ENCODE measurements at regions not wholly inside any gene's neighbourhood (a gene's known extent, or its start where the extent isn't known, plus 50 kb on each side); places are given as distances from the start of the nearest gene placed in this dataset.

- no peak overlapping the region for H3K4me3 Mint-ChIP-seq
- H3K27ac Mint-ChIP-seq: no peak overlapping the region
- DNase-seq (no peak), ATAC-seq (no peak)
- ChIA-PET CTCF (interaction anchor here (0.7 kb wide), 1 partner anchor 43 kb away, joined by 4 read pairs; no protein-coding TSS in a partner anchor), POLR2A (no interaction called here)
- intact Hi-C loops (cut with DNase I, micrococcal nuclease): no loop called here
- peaks cover 11% of the 10 kb centered on the region for H3K27me3 Mint-ChIP-seq
- H3K4me1 Mint-ChIP-seq: no peaks in the 10 kb centered on the region
- no peaks in the 10 kb centered on the region for H3K9me3 Mint-ChIP-seq (ENCODE audit: low read depth)
- no peaks in the 10 kb centered on the region for H3K36me3 Mint-ChIP-seq (ENCODE audit: low read depth)
Observed at GRCh38 chr6:1502041-1502440, 107.7 kb upstream of the FOXC1 start.

DNA sequence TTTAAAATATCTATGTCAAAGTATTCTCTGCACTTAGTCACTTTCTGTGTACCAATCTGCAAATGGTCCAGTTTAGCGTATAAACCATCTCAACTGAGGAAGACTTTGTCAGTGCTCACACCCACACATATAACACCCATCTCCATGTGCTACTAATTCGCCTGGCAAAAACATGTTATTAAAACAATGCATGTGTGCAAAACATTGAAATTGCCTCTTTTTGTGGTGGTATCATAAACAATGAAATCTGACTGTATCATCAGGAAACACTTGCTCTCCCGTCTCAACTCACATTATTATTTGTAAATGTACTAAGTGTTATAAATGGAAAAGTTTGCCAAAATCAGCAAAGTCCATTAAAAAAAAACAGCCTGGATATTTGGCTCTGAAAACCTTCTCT, 105.9 kb upstream of the FOXC1 start:
- Mint-ChIP-seq H3K36me3 (ENCODE audit: low read depth) (no peaks in the 10 kb centered on the region), H3K4me3 (no peak overlapping the region), H3K9me3 (ENCODE audit: low read depth) (no peaks in the 10 kb centered on the region), H3K27ac (no peak overlapping the region), H3K27me3 (peaks cover 15% of the 10 kb centered on the region), H3K4me1 (no peaks in the 10 kb centered on the region)
- CTCF ChIA-PET: no interaction called here
- ATAC-seq (no peak), DNase-seq (no peak)
- intact Hi-C loops (cut with DNase I, micrococcal nuclease): no loop called here
- POLR2A ChIA-PET: no interaction called here

DNA sequence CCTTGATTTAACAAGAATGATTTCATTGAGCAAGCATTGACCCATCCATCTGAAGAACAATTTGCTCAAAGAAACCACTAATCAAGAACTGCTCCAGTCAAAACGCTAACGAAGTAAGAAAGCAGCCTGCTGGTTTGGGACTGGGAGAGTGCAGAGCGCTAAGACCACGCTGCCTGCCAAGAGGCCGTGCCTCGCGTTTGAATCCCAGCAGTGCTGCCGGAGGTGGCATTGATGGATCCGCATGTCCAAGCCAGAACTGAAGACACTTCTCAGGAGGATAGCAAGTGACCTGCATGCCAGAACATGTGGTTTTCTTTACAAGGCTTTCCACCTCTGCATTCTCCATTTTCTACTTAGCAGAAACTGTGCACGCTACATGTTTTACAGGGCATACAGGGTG, 105.2 kb upstream of the FOXC1 start:
- H3K27me3 Mint-ChIP-seq: peaks cover 19% of the 10 kb centered on the region
- no peak overlapping the region for H3K27ac Mint-ChIP-seq
- no peak for DNase-seq
- H3K4me1 Mint-ChIP-seq: no peaks in the 10 kb centered on the region
- intact Hi-C loops (cut with DNase I, micrococcal nuclease): no loop called here
- no peaks in the 10 kb centered on the region for H3K36me3 Mint-ChIP-seq (ENCODE audit: low read depth)
- ChIA-PET POLR2A (no interaction called here), CTCF (no interaction called here)
- H3K4me3 Mint-ChIP-seq: no peak overlapping the region
- peaks cover 4% of the 10 kb centered on the region for H3K9me3 Mint-ChIP-seq (ENCODE audit: low read depth)
- ATAC-seq: no peak

DNA sequence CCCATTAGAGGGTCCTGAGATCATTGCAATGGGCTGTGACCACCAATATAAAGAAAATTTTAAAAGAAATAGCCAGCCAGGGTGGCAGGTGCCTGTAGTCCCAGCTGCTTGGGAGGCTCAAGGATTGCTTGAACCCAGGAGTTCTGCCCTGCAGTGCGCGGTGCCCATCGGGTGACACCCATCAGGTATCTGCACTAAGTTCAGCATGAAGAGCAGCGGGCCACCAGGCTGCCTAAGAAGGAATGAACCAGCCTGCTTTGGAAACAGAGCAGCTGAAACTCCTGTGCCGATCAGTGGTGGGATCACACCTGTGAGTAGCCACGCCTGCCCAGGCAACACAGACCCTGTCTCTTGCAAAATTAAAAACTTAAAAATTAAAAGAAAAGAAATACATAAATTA, 102.5 kb upstream of the FOXC1 start:
- Mint-ChIP-seq H3K36me3 (ENCODE audit: low read depth) (no peaks in the 10 kb centered on the region), H3K4me1 (no peaks in the 10 kb centered on the region), H3K9me3 (ENCODE audit: low read depth) (peaks cover 4% of the 10 kb centered on the region), H3K27ac (no peak overlapping the region), H3K4me3 (no peak overlapping the region), H3K27me3 (peaks cover 11% of the 10 kb centered on the region)
- ChIA-PET CTCF (interaction anchor here (0.6 kb wide), 1 partner anchor 1127 kb away, joined by 4 read pairs; no protein-coding TSS in a partner anchor), POLR2A (no interaction called here)
- ATAC-seq (no peak), DNase-seq (no peak)
- intact Hi-C loops (cut with DNase I, micrococcal nuclease): no loop called here

GRCh38 chr6:1509241-1509640, 100.5 kb upstream of the FOXC1 start:
- Mint-ChIP-seq H3K4me3 (no peak overlapping the region), H3K4me1 (no peaks in the 10 kb centered on the region), H3K9me3 (ENCODE audit: low read depth) (peaks cover 4% of the 10 kb centered on the region), H3K27ac (no peak overlapping the region), H3K27me3 (peaks cover 11% of the 10 kb centered on the region), H3K36me3 (ENCODE audit: low read depth) (no peaks in the 10 kb centered on the region)
- intact Hi-C loops (cut with DNase I, micrococcal nuclease): no loop called here
- POLR2A ChIA-PET: no interaction called here
- ATAC-seq (no peak), DNase-seq (no peak)
- CTCF ChIA-PET: interaction anchor here (0.6 kb wide), 1 partner anchor 136 kb away, joined by 3 read pairs; no protein-coding TSS in a partner anchor

GRCh38 chr6:1510239-1510638, 99.5 kb upstream of the FOXC1 start:
- ChIA-PET CTCF (interaction anchor here (0.6 to 0.7 kb wide), 2 partner anchors 469 to 945 kb away, joined by 3 to 4 read pairs; no protein-coding TSS in a partner anchor), POLR2A (no interaction called here)
- peaks cover 11% of the 10 kb centered on the region for H3K27me3 Mint-ChIP-seq
- H3K4me1 Mint-ChIP-seq: no peaks in the 10 kb centered on the region
- H3K36me3 Mint-ChIP-seq (ENCODE audit: low read depth): no peaks in the 10 kb centered on the region
- no peak overlapping the region for H3K27ac Mint-ChIP-seq
- intact Hi-C loops (cut with DNase I, micrococcal nuclease): no loop called here
- no peak overlapping the region for H3K4me3 Mint-ChIP-seq
- DNase-seq (no peak), ATAC-seq (no peak)
- peaks cover 4% of the 10 kb centered on the region for H3K9me3 Mint-ChIP-seq (ENCODE audit: low read depth)

- Mint-ChIP-seq H3K36me3 (ENCODE audit: low read depth) (no peaks in the 10 kb centered on the region), H3K9me3 (ENCODE audit: low read depth) (peaks cover 4% of the 10 kb centered on the region), H3K27ac (no peak overlapping the region), H3K4me3 (no peak overlapping the region), H3K4me1 (no peaks in the 10 kb centered on the region), H3K27me3 (peaks cover 6% of the 10 kb centered on the region)
- intact Hi-C loops (cut with DNase I, micrococcal nuclease): no loop called here
- ChIA-PET POLR2A (no interaction called here), CTCF (interaction anchor here (2.9 kb wide), 1 partner anchor 11 kb away, joined by 11 read pairs; no protein-coding TSS in a partner anchor)
- DNase-seq: no peak
- no peak for ATAC-seq
Observed at GRCh38 chr6:1513215-1513780, 96.4 kb upstream of the FOXC1 start.

- POLR2A ChIA-PET: no interaction called here
Observed at GRCh38 chr6:1514078-1514477, 95.6 kb upstream of the FOXC1 start.

DNA sequence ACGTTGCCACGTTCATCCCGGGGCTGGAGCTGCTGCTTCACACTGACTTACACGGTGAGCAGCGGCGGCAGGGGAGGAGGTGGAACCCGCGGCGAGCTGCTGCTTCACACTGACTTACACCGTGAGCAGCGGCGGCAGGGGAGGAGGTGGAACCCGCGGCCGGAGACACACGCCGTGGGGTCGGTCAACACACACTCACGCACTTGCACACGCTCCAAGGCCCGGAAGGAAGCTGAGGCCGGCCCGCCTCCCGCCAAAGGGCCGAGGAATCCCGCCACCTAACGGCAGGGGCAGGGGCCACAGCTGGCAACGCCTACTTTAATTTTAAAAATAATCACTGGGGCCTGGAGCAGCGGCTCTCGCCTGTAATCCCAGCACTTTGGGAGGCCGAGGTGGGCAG, 94.4 kb upstream of the FOXC1 start:
- no peaks in the 10 kb centered on the region for H3K9me3 Mint-ChIP-seq (ENCODE audit: low read depth)
- CTCF ChIA-PET: no interaction called here
- no peaks in the 10 kb centered on the region for H3K4me1 Mint-ChIP-seq
- no peaks in the 10 kb centered on the region for H3K27me3 Mint-ChIP-seq
- no peaks in the 10 kb centered on the region for H3K36me3 Mint-ChIP-seq (ENCODE audit: low read depth)
- intact Hi-C loops (cut with DNase I, micrococcal nuclease): no loop called here
- no peak for DNase-seq
- H3K27ac Mint-ChIP-seq: no peak overlapping the region
- H3K4me3 Mint-ChIP-seq: no peak overlapping the region
- POLR2A ChIA-PET: no interaction called here
- no peak for ATAC-seq

More at GRCh38 chr6:1514078-1514477, 95.6 kb upstream of the FOXC1 start:
- Mint-ChIP-seq H3K27me3 (peaks cover 3% of the 10 kb centered on the region), H3K36me3 (ENCODE audit: low read depth) (no peaks in the 10 kb centered on the region), H3K27ac (no peak overlapping the region), H3K9me3 (ENCODE audit: low read depth) (peaks cover 4% of the 10 kb centered on the region), H3K4me1 (no peaks in the 10 kb centered on the region), H3K4me3 (no peak overlapping the region)
- ATAC-seq: no peak
- CTCF ChIA-PET: interaction anchor here (2.9 kb wide), 1 partner anchor 10 kb away, joined by 11 read pairs; no protein-coding TSS in a partner anchor
- intact Hi-C loops (cut with DNase I, micrococcal nuclease): no loop called here
- no peak for DNase-seq

DNA sequence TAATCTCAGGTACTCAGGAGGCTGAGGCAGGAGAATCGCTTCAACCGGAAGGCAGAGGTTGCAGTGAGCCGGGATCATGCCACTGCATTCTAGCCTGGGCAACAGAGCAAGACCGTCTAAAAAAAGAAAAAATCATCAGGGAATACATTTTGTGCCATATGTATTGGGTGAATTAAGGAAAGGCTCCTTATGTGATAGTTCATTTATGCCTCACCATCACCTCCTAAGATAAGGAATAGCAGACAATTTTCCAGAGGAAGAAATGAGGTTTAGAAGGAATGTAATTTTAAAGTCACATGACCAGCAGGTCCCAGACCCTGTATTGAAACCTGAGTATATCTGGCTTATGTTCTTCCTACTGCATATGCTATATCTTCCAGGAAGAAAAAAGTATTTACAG, 93.9 kb upstream of the FOXC1 start:
- DNase-seq (no peak), ATAC-seq (no peak)
- H3K4me1 Mint-ChIP-seq: no peaks in the 10 kb centered on the region
- intact Hi-C loops (cut with DNase I, micrococcal nuclease): no loop called here
- no peak overlapping the region for H3K27ac Mint-ChIP-seq
- H3K27me3 Mint-ChIP-seq: no peaks in the 10 kb centered on the region
- no peaks in the 10 kb centered on the region for H3K9me3 Mint-ChIP-seq (ENCODE audit: low read depth)
- POLR2A ChIA-PET: no interaction called here
- CTCF ChIA-PET: no interaction called here
- H3K36me3 Mint-ChIP-seq (ENCODE audit: low read depth): no peaks in the 10 kb centered on the region
- no peak overlapping the region for H3K4me3 Mint-ChIP-seq

DNA sequence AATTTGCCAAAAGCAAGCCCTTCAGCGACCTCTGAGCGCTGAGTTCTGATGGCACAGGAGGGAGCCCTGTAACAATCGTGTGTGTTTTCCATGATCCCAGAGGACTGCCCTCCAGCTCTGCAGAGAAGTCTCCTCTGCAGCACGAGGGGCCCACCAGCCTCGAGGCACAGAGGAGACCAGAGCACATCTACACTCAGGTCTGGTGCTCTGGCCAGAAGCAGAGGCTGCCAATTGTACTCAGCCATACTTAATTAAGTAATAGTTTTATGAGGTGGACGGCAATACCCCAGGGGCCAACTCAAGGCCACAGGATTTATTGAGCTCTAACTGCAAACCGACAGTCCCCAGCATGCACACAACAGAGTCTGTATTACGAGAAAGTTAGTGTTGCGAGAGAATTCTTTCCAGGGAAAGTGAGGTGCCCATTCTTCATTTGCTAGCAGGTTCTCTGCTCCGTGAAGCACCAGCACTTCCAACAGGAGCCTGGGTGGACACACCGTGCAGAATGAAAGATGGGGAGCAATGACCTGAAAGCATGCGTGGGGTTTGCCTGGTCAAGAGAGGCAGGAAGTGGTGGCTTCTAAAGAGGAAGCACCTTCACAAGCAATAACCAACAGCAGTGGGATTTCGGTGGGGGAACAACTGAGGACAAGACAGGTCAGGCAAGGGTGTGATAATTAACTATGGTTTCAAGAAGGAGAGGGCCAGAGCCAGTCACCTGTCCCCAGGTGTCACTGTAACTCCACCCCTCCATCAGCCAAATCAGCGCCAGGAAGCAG, 92.8 kb upstream of the FOXC1 start:
- ATAC-seq (no peak), DNase-seq (no peak)
- POLR2A ChIA-PET: interaction anchor here (0.5 to 0.6 kb wide), 2 partner anchors 41 to 73 kb away, joined by 3 to 5 read pairs; no protein-coding TSS in a partner anchor
- CTCF ChIA-PET: no interaction called here
- H3K9me3 Mint-ChIP-seq (ENCODE audit: low read depth): no peaks in the 10 kb centered on the region
- peaks cover 3% of the 10 kb centered on the region for H3K27me3 Mint-ChIP-seq
- no peak overlapping the region for H3K27ac Mint-ChIP-seq
- H3K4me1 Mint-ChIP-seq: no peaks in the 10 kb centered on the region
- intact Hi-C loops (cut with DNase I, micrococcal nuclease): no loop called here
- H3K4me3 Mint-ChIP-seq: no peak overlapping the region
- H3K36me3 Mint-ChIP-seq (ENCODE audit: low read depth): no peaks in the 10 kb centered on the region

- Mint-ChIP-seq H3K9me3 (ENCODE audit: low read depth) (no peaks in the 10 kb centered on the region), H3K36me3 (ENCODE audit: low read depth) (no peaks in the 10 kb centered on the region), H3K4me1 (peaks cover under 1% of the 10 kb centered on the region), H3K27me3 (peaks cover 7% of the 10 kb centered on the region), H3K27ac (no peak overlapping the region), H3K4me3 (no peak overlapping the region)
- CTCF ChIA-PET: interaction anchor here (0.5 to 1.5 kb wide), 3 partner anchors 9 to 1246 kb away, joined by 3 to 4 read pairs (median 3); partner anchors contain the start of gene WRNIP1
- POLR2A ChIA-PET: no interaction called here
- ATAC-seq: no peak
- DNase-seq: no peak
- intact Hi-C loops (cut with DNase I, micrococcal nuclease): no loop called here
Observed at GRCh38 chr6:1518855-1519254, 90.9 kb upstream of the FOXC1 start.
